HCEC 1CT (cell line): ENCODE measurements at regions not wholly inside any gene's neighbourhood (a gene's known extent, or its start where the extent isn't known, plus 50 kb on each side); places are given as distances from the start of the nearest gene placed in this dataset.

Experiments used
- DNase-seq: peaks from one replicate; pipeline ENCODE4 v3.0.0-alpha.2; 2017

DNA sequence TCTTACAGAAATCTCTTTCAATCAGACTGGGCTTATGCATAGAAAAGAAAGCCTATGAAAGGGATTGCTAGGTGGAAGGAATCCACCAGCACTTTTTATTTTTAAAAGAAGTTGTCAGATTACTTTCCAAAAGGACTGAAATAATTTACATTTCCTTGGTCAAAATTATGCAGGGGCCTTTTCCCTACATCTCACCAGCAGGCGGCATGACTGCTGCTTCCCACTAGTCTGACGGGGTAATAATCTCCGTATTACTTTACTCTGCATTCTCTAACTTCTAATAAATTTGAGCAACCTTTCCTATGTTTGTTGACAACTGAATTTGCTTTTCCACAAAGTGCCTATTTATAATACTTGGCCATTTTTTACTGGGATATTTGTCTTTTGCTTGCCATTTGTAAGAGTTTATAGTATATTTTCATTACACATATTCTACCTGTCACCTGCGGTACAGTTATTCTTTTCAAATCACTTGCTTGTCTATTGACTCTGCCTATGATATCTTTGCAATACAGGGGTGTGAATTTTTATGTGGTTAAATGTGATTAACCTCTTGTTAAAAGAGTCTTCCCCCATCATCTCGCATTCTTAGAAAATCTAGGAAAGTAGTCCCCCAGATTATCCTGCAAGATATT, 51.9 kb upstream of the USP47 start:
- DNase-seq, result no peak

DNA sequence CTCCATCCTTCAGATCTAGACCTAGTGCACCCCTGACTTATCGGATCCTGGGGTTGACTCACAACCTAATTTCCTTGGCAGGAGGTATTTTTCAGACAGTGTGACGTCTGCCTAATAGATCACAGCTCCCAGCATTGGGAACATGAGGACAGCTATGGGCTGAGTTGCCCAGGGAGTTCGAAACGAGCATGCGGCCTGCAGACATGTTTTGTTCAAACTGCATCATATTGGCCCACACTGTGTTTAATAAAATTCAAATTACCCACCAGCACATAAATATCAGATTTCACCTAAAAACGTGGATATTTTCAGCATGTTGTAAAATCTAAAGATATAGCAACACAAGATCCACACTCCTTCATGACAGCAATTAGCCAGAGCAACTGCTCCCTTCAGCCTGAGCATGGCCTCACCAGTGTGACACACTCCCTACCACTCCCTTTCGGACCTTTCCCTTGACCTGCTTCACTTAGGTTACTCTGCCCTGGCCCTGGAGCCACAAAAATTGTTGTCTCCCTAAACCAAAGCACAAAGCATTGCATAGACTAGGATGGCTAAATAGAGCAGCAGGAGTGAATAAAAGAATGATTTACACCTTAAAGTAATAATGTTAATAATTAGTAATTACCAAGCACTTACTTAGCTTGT, 53.6 kb upstream of the USP47 start:
- DNase-seq, result no peak

DNA sequence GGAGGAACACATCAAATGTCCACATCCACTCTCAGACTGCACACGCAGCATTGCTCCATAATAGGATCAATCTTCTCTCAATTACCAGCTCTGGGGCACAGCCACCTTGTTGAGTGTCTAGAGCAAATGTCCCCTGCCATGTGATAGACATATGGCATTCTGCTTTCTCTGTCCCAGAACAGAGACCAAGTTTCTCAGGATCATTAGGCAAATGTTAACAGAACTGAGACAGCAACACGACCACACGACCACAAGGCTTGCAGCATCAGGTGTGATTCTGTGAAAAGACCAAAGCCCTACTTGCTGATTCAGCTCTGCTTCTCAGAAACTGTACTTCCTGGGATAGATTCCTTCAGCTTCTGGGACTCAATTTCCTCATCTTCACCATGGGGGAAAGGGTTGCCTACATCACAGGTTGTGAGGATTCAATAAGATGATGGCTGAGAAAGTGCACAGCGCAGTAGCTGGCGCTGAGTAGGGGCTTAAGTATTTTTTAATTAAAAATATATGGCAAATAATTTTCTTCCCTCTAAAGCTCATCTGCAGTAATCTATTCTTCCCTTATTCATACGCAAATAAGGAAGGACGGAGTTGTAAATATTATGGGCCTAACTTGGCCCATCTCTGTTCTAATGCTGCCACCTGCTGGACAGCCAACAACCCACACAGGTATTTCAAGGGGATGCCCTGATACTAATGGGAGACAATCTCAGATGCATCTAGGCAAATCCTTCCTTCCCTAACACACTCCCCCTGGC, 54.3 kb upstream of the USP47 start:
- DNase-seq, result peak; percentile 55

DNA sequence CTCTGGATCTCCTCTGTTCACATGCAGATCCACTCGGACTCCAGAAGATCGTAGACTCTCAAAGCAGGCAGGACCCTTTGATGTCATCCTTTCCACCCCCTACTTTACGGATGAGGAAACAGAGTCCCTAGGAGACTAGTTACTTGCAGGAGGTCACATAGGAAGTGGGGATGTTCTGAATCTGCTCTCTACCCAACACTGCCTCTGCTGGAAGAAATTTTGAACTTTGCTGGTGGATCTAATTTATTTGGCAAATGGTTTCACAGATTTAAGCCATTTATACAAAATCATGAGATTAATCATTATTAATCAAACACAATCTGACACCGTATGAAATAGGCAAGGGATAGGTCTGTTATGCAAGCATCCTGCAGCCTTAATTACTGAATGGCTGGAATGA, 55.0 kb upstream of the USP47 start:
- DNase-seq, result peak; percentile 38

DNA sequence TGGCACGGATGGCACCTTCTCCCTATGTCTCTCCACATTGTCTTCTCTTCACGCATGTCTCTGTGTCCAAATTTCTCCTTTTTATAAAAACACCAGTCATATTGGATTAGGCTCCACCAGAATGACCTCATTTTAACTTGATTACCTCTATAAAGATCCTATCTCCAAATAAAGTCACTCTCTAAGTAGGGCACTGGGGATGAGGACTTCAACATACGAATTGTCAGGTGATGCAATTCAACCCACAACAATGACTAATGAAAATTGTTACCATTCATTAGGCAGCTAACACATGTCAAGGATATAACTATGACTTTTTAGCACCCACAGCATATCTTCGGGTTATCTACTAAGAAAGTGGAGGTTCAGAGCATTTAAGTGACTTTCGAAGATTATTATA, 55.5 kb upstream of the USP47 start:
- DNase-seq, result no peak

DNA sequence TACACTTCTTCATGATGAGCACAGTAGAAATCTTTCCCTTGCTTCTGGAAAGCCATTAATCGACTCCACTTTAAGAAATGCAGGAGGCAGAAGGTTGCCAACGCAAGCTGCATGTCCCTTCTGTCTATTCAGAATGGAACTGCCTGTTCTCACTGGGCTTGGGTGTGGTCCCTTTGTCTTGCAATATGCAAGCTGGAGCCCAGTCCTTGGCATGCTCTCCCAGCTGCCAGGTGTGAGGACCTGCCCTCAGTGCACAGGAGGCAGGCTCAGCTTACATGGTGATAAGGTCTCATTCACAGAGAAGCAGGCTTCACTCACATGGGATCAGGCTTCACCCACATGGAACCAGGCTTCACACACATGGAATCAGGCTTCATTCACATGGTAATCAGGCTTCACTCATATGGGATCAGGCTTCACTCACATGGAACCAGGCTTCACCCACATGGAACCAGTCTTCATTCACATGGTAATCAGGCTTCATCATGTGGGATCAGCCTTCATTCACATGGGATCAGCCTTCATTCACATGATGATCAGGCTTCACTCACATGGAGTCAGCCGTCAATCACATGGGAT, 59.2 kb upstream of the USP47 start:
- no peak for DNase-seq

DNA sequence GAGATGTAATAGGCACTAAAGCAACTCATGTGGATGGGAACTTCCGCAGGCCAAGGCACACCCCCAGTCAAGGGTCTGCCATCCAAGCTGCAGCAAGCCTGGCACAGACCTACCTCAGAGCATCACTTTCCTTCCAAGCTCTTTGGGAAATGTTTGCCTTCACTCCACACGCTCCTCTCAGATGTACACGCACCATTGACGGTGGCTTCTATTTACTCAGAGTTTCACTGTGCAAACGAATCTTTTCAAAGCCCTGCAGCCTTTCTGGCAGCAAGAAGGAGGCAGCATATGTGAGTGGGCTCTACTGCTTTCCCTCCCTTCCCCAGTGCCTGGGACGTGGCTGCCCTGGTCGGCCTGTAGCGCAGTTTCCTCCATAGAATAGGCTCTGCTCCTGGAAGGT, 60.9 kb upstream of the USP47 start:
- no peak for DNase-seq

DNA sequence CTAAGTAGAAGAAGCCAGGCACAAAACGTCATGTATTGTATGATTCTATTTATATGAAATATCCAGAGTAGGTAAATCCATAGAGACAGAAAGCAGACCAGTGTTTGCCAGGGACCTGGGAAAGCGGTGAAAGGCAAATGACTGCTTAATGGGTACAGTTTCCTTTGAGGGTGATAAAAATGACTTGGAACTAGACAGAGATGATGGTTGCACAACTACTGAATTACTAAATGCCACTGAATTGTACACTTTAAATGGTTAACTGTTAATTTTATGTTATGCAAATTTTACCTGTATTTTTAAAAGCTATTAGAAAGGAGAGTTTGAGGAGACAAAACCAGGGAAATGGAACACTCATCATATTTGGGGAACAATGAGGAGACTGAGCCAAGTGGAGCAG, 61.8 kb upstream of the USP47 start:
- DNase-seq, result no peak

DNA sequence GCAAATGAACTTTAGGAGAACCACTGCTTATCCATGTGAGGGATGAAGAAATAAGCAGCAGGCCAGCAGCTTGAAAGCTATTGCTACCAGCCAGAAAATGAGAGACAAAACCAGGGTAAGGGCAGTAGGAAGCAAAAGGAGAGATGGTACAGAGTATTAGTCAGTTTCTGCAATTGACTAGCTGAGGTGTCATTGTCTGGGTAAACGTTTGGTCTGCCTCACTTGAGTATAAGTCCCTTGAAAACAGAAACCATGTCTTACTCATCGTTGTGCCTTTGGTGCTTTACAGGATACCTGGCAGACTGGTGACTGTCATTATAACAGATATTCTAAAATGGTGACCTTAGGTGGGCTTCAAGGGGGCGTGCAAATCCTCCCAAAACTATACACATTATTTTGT, 63.9 kb upstream of the USP47 start:
- no peak for DNase-seq

DNA sequence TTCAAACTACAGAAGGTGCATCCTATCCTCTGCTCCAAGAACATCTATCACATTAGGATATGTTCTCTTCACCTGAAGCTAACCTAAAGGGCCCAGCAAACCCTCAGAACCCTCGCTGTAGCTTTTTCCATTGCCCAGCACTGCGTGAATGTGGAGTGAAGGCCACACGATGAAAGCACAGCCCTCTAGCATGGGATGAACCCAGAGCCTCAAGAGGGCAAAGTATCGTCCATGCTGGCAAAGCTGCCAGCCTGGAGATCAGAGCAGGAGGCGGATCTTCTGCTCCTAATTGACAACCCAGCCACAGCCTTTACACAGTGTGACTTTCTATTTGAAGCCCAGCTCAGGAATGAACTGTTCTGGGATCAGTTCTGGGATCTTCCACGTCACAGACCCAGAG, 65.1 kb upstream of the USP47 start:
- no peak for DNase-seq

DNA sequence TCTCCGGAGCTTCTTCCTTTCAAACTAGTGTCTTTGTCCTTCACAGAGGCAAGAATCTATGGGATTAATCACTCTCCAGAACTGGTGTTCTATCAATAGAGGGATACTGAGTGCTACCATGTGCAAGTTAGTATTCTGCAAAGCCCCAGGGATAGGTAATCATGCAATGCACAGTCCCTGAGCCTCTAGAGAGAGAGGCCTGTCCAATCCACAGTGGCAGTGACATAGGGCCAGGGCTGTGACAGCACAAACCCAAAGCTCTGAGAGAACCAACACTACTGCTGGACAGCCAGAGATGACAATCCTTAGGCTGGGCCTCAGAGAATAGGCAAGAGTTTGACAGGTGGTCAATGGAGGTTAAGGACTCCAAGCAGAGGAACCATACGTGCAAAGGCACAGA, 66.8 kb upstream of the USP47 start:
- no peak for DNase-seq

DNA sequence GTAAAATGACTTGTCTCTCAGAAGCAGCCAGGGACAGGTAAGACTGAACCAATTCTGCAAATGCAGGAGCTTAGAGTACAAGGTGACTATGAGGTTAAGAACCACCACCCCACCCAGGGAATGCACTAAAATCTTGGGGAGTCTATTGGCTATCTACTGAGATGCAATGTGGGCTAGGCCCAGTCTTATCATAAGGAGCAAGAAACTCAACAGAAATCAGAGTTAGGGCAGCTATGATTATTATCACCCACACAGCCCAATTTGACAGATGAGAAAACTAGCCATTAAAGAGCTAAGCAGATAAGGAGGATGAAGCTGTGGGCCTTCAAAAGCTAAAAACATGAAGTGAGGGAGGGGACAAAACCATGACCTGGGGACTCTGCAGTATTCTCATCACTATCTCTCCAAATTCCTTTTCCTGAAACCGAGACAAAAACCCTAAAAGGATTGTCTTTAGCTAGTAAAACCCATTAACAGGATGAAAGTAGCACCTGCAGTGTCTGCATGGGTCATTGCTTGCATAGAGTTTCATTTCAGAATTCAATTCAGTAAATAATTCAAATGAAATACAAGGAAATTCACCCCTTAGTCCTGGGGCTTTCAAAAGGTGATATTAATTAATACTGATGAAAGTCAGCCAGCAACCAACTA, 68.8 kb upstream of the USP47 start:
- DNase-seq, result no peak

DNA sequence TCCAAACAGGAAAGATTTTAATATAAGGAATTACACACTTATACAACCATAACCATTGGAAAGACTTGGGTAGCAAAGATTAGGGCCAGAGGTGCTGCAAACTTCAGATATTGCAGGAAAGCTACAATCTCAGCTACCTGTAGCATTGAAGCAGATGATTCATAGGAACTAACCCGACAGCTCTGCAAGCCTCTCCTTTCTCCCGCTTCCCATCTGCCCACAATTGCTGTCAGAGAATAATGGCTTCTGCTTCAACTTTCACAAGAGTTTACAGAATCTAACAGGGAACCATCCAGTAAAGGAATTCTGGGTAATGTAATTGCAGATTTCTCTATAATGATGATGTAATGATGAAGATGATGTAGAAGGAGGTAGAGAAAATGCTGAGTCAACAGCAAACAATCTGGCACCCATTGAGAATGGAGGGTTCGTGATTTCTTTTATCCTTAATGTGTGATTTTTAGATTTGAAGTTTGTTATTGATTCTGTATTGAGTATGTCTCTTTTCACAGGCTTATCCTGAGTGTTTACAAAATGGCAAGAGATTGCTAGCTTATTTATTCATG, 70.8 kb upstream of the USP47 start:
- DNase-seq, result no peak

DNA sequence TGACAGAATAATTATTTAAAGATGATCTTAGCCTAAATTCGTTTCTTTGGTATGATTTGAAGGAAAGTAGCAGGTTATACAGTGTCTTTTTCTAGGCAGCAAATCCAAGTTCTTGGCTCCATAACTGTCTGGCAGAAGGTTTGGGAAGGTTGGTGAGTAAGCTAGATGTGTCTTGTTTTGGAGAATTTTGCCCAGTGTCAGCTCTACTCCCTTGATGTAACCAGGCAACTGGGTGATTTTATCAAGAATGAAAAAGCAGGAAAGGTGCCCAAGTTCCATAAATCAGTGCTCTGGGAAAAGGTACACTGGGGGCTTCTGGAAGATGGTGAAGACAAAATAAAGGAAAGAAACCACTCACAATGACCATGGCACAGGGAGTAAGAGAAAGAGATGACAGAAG, 71.5 kb upstream of the USP47 start:
- no peak for DNase-seq

DNA sequence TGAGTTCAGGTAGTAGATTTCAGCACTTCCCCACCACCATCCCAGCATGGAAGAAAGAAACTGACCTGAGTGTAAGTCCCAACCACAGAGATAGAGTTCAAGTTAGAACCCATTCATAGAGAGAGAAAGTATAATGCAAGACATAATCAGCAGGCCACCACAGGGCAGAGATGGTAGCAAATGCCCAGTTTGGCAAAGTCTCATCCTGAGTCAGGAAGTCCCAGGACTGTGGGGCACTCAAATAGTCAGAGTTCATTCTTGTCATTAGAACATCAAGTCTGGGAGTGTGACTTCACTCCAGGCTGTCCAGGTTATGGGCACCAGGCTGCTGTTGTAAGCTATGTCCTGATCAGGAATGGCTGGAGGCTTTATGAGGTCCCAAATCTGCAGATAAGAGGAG, 72.0 kb upstream of the USP47 start:
- DNase-seq, result no peak

DNA sequence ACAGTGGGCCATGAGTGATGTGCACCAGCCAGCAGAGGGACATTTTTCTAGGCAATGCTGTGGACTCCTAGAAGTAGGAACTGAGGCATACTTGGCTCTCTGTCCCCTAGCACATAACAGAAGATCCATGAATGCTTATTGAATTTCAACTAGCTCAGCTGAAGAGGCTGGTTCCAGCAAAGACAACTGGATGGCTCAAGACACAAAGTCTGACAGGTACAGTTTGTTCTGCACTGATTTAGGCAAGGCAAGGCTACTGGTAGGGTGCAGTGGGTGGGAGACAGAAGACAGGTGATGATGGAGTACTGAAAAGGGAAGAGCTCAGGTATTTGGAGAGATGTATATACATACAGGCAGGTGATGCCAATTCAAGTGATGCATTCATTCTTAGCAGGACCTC, 72.4 kb upstream of the USP47 start:
- no peak for DNase-seq

DNA sequence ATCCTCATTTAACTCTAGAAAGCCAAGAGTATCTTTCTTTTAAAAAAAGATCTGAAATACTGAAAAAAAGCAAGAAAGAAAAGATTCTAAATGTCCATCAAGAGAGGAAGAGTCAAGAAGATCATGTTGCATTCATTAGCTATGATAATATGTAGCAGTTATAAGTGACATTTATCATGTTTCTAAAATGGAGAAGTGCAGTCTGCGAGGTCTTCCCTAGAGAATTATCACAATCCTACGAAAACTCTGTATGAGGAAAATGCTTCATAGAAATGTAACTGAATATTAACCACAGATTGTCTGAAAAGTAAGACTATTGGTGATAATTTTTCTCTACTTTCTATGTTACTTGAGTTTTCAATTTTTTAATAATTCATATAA, 77.4 kb upstream of the USP47 start:
- DNase-seq, result no peak

DNA sequence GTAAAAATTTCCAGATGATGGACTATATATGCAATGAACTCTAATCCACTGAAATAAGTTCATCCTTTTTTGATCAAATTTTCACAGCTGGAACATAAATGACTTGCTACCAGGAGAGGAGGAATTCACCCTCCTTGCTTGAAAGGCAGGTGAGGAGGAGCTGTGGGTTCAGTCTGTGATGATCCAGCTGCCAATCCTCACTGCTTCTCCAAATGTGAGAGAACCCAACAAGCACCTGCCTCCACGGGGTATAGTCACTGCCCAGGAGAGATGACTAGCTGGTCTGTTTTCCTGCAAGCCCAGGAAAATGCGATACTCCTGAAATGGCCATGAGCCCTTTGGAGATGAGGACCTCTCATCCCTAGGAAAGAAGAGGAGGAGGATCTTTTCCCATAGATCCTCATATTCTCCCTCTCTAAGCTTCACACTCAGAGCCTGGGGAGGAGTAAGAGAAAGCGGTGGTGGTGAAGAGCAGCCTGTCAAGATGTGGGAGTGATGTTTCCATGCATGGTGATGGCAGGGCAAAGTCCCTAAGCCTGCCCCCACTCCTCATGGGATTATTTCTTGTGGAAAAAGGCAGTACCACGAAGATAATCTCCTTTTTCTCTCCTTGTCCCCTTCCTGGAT, 77.9 kb upstream of the USP47 start:
- DNase-seq, result no peak

DNA sequence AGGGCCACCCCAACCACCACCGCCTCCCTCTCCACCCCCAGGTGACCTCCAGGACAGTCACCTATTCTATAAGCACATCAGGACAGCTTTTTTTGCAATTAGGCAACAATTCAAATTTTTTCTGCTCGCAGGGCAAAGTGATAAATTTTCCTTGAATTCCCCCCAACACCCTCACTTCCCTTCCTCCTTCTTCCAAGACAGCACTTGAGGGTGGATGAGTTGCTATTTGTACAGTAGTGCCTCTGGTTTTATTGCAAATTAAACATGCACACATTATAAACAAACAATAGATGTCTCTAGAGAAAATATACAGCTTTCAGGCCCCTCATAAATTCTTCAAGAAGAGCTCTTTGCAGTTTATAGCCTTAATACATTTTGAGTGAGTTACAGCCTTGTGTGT, 80.9 kb upstream of the USP47 start:
- no peak for DNase-seq

DNA sequence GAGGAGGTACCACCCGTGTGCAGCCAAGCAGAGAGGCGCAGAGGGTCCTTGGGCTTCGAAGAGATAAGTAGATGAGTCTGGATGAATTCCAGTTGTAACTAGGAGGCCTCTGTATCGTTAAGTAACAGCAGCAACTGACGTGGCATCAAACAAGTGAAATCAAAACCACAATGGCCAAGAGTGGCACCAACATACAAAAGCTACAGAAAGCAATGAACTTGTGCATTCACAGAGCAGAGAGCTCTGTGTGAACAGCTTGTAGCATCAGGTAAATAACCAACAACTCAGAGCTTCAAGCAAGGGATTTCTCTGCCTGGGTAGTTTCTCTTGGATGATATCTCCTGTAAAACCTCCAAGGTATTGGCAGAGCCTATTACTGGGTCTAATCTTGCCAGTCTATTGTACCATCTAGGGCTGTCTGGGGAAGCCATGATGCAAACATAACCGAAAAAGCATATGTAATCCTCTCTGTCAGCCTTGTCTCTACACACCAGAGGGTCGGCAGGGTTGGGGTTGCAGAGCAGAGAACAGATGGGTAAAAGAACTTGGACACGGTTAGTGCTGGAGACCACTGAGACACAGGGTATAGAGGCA, 83.1 kb upstream of the USP47 start:
- DNase-seq, result no peak

DNA sequence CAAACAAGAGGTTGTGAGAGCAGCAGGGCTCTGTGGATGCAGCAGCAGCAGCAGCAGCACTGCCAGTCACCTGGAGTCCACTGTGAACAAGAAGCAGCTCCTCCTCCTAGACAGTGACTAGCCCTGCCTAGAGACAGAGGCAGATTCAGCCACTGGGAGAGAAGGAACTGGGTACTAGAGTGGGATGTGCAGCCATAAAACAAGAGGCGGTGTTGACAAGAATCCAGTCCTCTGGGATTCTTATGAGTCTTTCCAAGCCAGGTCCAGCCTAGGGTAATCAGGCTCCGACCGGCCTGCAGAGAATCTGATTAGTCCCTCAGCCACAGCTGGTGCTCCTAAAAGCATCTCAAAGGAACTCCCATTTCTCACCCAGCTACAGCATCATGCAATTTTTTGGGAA, 83.9 kb upstream of the USP47 start:
- no peak for DNase-seq

DNA sequence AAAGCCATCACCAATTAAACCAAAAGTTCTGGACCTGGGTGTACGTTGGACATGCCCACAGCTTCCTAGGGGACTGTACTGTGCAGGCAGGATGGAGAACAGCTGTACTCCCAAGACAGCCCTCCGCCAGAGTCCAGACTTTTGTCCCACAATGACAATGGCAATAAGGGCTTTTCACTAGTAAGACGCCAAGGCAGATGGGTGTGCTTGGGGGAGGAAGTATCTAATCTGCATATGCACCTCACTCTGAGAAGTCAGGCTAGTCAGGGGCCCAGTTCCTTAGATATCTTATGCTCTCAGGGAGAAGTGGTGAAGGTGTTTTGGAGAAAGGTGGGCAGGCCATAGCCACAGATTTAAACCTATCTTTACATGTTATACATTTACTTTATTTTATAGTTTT, 85.1 kb upstream of the USP47 start:
- DNase-seq, result no peak
